ENCODE measurements at regions not wholly inside any gene's neighbourhood (a gene's known extent, or its start where the extent isn't known, plus 50 kb on each side); places are given as distances from the start of the nearest gene placed in this dataset.
"Not testable (repeated sequence)": the region's sequence is repeated elsewhere in the genome, so short reads cannot be mapped to it uniquely, and the experiment has no call there.

GRCh38 chr1:66466695-66467094, 67.3 kb upstream of the SGIP1 start:
- ATAC-seq (replicated peaks; ENCODE audit: extremely low read depth, poor library complexity, severe bottlenecking); H3K4me1 Mint-ChIP-seq; H3K27ac Mint-ChIP-seq (ENCODE audit: low read depth); DNase-seq (ENCODE audit: low spot score in 2 of 2); H3K36me3 Mint-ChIP-seq (ENCODE audit: insufficient read depth); H3K9me3 Mint-ChIP-seq; H3K4me3 Mint-ChIP-seq: not testable (repeated sequence)
- H3K27me3 Mint-ChIP-seq: peaks cover 55% of the 10 kb centered on the region

GRCh38 chr1:66468722-66469121, 65.2 kb upstream of the SGIP1 start:
- H3K4me1 Mint-ChIP-seq: no peaks in the 10 kb centered on the region
- H3K27me3 Mint-ChIP-seq: peaks cover 71% of the 10 kb centered on the region
- no peak overlapping the region for H3K4me3 Mint-ChIP-seq
- ATAC-seq (replicated peaks; ENCODE audit: extremely low read depth, poor library complexity, severe bottlenecking) (no peak), DNase-seq (ENCODE audit: low spot score in 2 of 2) (no peak)
- no peak overlapping the region for H3K27ac Mint-ChIP-seq (ENCODE audit: low read depth)
- no peaks in the 10 kb centered on the region for H3K9me3 Mint-ChIP-seq
- no peaks in the 10 kb centered on the region for H3K36me3 Mint-ChIP-seq (ENCODE audit: insufficient read depth)

GRCh38 chr1:66475940-66476339, 58.0 kb upstream of the SGIP1 start:
- no peak for ATAC-seq (replicated peaks; ENCODE audit: extremely low read depth, poor library complexity, severe bottlenecking)
- no peak overlapping the region for H3K27ac Mint-ChIP-seq (ENCODE audit: low read depth)

DNA sequence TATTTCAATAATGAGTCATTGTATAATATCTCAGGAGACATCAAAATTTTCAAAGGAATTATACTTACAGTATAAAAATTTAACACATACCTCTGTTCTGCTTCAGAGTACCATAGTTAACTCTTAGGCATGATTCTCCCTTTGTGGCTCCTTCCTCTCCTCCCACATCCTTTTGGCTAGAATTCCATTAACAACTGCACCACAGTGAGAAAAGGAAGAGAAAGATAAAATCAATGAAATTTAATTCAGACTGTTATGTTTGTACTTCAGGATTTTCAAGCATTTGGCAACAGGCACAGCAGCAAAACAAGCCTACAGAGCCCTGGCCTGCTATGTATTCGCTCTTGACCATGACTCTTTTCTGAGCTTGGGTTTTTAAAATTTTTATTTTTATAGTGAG, 57.2 kb upstream of the SGIP1 start:
- Mint-ChIP-seq H3K4me1 (no peaks in the 10 kb centered on the region), H3K36me3 (ENCODE audit: insufficient read depth) (no peaks in the 10 kb centered on the region), H3K27ac (ENCODE audit: low read depth) (no peak overlapping the region), H3K4me3 (no peak overlapping the region), H3K27me3 (peaks cover 90% of the 10 kb centered on the region), H3K9me3 (no peaks in the 10 kb centered on the region)
- no peak for DNase-seq (ENCODE audit: low spot score in 2 of 2)
- ATAC-seq (replicated peaks; ENCODE audit: extremely low read depth, poor library complexity, severe bottlenecking): no peak

More at GRCh38 chr1:66475940-66476339, 58.0 kb upstream of the SGIP1 start:
- H3K4me1 Mint-ChIP-seq: no peaks in the 10 kb centered on the region
- peaks cover 99% of the 10 kb centered on the region for H3K27me3 Mint-ChIP-seq
- H3K9me3 Mint-ChIP-seq: no peaks in the 10 kb centered on the region
- no peak for DNase-seq (ENCODE audit: low spot score in 2 of 2)
- H3K36me3 Mint-ChIP-seq (ENCODE audit: insufficient read depth): no peaks in the 10 kb centered on the region
- H3K4me3 Mint-ChIP-seq: no peak overlapping the region

DNA sequence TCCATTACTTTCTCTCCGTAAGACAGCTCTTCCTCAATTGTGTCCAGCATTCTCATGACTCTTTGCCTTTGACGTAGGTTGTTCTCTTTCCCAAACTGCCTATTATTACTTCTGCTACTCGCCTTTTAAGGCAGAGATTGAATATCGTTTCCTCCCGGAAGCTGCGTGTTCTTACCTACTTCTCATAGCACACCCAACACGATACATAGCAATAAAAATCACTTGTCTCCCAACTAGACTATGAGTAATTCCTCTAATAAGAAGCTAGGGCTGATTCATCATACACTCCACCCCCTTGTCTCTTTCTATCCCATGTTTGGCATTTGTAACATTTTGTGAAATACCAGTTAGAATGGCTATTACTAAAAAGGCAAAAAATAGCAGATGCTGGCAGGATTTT, 55.8 kb upstream of the SGIP1 start:
- Mint-ChIP-seq H3K27me3 (peaks cover 85% of the 10 kb centered on the region), H3K4me1 (no peaks in the 10 kb centered on the region), H3K27ac (ENCODE audit: low read depth) (no peak overlapping the region), H3K36me3 (ENCODE audit: insufficient read depth) (no peaks in the 10 kb centered on the region), H3K4me3 (no peak overlapping the region), H3K9me3 (no peaks in the 10 kb centered on the region)
- DNase-seq (ENCODE audit: low spot score in 2 of 2): no peak
- ATAC-seq (replicated peaks; ENCODE audit: extremely low read depth, poor library complexity, severe bottlenecking): no peak

DNA sequence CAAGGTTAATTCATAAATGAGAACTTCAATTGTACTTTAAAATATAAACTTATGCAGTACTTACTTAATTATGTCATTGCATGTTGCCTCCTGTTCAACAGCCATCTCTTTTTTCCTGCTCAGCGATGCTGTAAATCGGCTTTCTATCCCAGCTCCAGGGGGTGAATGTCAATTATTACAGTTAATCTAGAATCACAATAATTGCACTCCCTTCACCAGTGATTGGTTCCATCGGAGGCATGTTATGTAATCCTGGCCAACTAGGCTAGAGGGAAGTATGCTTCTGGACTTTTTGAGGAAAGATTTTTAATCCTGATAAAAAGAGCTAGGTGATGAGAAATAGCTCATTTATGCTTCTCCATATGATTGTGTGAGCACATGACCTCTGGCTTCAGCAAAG, 53.8 kb upstream of the SGIP1 start:
- ATAC-seq (replicated peaks; ENCODE audit: extremely low read depth, poor library complexity, severe bottlenecking): no peak
- H3K36me3 Mint-ChIP-seq (ENCODE audit: insufficient read depth): no peaks in the 10 kb centered on the region
- no peak for DNase-seq (ENCODE audit: low spot score in 2 of 2)

DNA sequence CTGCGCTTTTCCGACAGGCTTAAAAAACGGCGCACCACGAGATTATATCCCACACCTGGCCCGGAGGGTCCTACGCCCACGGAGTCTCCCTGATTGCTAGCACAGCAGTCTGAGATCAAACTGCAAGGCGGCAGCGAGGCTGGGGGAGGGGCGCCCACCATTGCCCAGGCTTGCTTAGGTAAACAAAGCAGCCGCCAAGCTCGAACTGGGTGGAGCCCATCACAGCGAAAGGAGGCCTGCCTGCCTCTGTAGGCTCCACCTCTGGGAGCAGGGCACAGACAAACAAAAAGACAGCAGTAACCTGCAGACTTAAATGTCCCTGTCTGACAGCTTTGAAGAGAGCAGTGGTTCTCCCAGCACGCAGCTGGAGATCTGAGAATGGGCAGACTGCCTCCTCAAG, 52.7 kb upstream of the SGIP1 start:
- DNase-seq (ENCODE audit: low spot score in 2 of 2); H3K27ac Mint-ChIP-seq (ENCODE audit: low read depth); H3K4me3 Mint-ChIP-seq; ATAC-seq (replicated peaks; ENCODE audit: extremely low read depth, poor library complexity, severe bottlenecking); H3K36me3 Mint-ChIP-seq (ENCODE audit: insufficient read depth); H3K4me1 Mint-ChIP-seq; H3K9me3 Mint-ChIP-seq: not testable (repeated sequence)
- peaks cover 55% of the 10 kb centered on the region for H3K27me3 Mint-ChIP-seq

More for the DNA sequence above, 53.8 kb upstream of the SGIP1 start:
- Mint-ChIP-seq H3K9me3 (no peaks in the 10 kb centered on the region), H3K27ac (ENCODE audit: low read depth) (no peak overlapping the region), H3K27me3 (peaks cover 65% of the 10 kb centered on the region), H3K4me3 (no peak overlapping the region), H3K4me1 (no peaks in the 10 kb centered on the region)
